ENCODE measurements at regions not wholly inside any gene's neighbourhood (a gene's known extent, or its start where the extent isn't known, plus 50 kb on each side); places are given as distances from the start of the nearest gene placed in this dataset.

DNA sequence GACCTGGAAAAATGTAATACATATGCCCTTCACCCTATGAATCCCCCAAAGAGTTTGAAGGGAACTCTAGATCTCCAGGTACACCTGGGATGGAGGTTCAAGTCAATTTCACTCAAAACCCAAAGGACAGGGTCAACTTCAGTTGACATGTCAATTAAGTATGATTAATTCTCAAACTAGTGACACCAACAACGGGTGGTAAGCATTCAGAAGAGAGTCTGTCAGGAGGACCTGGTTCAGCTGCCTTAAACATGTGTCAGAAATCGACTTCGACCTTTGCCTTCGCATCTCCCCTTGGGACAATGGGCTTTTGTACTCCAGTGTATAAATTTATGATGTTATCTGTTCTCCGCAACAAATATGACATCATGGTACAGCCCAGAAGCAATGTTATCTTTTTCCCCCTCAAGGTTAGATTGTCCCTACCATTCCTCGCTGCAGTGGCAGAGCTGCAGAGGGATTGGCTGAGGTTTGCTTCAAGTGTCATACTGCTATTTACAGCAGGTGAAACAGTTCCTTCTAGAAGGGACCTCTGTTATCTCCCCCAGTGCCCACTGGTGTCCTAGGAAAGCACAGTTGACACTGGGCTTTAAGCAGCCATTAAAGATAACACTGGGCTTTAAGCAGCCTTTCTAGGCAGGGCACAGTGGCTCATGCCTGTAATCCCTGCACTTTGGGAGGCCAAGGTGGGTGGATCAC lies 94.7 kb upstream of the SNX9 start:
- ChIA-PET POLR2A (no interaction called here), CTCF (no interaction called here), RAD21 (ENCODE audit: low non-redundant PET in 1 of 2, low total read pairs in 2 of 2, uncharacterized antibody in 2 of 2, unreplicated experiment in 2 of 2) (no interaction called here)
- DNase-seq (ENCODE audit: low read depth, low spot score) (no peak), ATAC-seq (no peak)
- no peak overlapping the region for H3K27ac ChIP-seq (ENCODE audit: low read depth, low read length)
- H4K20me1 ChIP-seq (ENCODE audit: insufficient read depth), result no peaks in the 10 kb centered on the region
- H3K79me2 ChIP-seq (ENCODE audit: insufficient read depth, low read length), result no peaks in the 10 kb centered on the region
- TF ChIP-seq RAD21 (IDR thresholded peaks at IDR 0.05; ENCODE audit: low read depth) (no peak), SIN3A (IDR thresholded peaks at IDR 0.05; ENCODE audit: low read depth) (no peak), ZFX (IDR thresholded peaks at IDR 0.05) (no peak), SRF (IDR thresholded peaks at IDR 0.05; ENCODE audit: low read depth) (no peak), CEBPB (IDR thresholded peaks at IDR 0.05; ENCODE audit: low read depth) (no peak), EZH2 (IDR thresholded peaks at IDR 0.05) (no peak), ZBTB33 (IDR thresholded peaks at IDR 0.05; ENCODE audit: extremely low read depth, insufficient replicate concordance, low read length) (no peak), ZNF274 (IDR thresholded peaks at IDR 0.05; ENCODE audit: low read depth, low read length) (no peak), EZH2phosphoT487 (IDR thresholded peaks at IDR 0.05; ENCODE audit: borderline replicate concordance) (no peak), JUND (IDR thresholded peaks at IDR 0.05) (no peak), YY1 (IDR thresholded peaks at IDR 0.05; ENCODE audit: extremely low read depth, insufficient replicate concordance, low read depth, low read length) (no peak), ELF1 (IDR thresholded peaks at IDR 0.05; ENCODE audit: borderline replicate concordance, low read depth) (no peak), FOSL1 (IDR thresholded peaks at IDR 0.05; ENCODE audit: low read depth) (no peak)
- TF ChIP-seq, protein P1, sequence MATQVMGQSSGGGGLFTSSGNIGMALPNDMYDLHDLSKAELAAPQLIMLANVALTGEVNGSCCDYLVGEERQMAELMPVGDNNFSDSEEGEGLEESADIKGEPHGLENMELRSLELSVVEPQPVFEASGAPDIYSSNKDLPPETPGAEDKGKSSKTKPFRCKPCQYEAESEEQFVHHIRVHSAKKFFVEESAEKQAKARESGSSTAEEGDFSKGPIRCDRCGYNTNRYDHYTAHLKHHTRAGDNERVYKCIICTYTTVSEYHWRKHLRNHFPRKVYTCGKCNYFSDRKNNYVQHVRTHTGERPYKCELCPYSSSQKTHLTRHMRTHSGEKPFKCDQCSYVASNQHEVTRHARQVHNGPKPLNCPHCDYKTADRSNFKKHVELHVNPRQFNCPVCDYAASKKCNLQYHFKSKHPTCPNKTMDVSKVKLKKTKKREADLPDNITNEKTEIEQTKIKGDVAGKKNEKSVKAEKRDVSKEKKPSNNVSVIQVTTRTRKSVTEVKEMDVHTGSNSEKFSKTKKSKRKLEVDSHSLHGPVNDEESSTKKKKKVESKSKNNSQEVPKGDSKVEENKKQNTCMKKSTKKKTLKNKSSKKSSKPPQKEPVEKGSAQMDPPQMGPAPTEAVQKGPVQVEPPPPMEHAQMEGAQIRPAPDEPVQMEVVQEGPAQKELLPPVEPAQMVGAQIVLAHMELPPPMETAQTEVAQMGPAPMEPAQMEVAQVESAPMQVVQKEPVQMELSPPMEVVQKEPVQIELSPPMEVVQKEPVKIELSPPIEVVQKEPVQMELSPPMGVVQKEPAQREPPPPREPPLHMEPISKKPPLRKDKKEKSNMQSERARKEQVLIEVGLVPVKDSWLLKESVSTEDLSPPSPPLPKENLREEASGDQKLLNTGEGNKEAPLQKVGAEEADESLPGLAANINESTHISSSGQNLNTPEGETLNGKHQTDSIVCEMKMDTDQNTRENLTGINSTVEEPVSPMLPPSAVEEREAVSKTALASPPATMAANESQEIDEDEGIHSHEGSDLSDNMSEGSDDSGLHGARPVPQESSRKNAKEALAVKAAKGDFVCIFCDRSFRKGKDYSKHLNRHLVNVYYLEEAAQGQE (IDR thresholded peaks at IDR 0.05; ENCODE audit: low read depth), result no peak
- TF ChIP-seq, protein P2, sequence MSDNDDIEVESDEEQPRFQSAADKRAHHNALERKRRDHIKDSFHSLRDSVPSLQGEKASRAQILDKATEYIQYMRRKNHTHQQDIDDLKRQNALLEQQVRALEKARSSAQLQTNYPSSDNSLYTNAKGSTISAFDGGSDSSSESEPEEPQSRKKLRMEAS (IDR thresholded peaks at IDR 0.05), result no peak
- H3K9ac ChIP-seq (ENCODE audit: low read length), result no peak overlapping the region
- intact Hi-C loops (cut with micrococcal nuclease), result no loop called here
- H3K4me3 ChIP-seq (replicated peaks in 1 of 2; ENCODE audit: low read depth in 1 of 2, low read length in 2 of 2), result no peak overlapping the region
- no peak overlapping the region for H3K4me2 ChIP-seq (ENCODE audit: low read length)
- no peak overlapping the region for H2AFZ ChIP-seq (ENCODE audit: low read depth, low read length, poor library complexity, severe bottlenecking)
- H3K36me3 ChIP-seq (ENCODE audit: control insufficient read depth in 1 of 2, insufficient read depth in 2 of 2, low read length in 2 of 2), result no peaks in the 10 kb centered on the region
- H3K27me3 ChIP-seq (ENCODE audit: insufficient read depth, low read length), result no peaks in the 10 kb centered on the region
- no peaks in the 10 kb centered on the region for H3K4me1 ChIP-seq (ENCODE audit: control insufficient read depth in 1 of 2, insufficient read depth in 2 of 2, low read length in 2 of 2)
- no TSS peak for BruUV-seq (replicated peaks)
- H3K9me3 ChIP-seq (ENCODE audit: control insufficient read depth in 1 of 2, insufficient read depth in 1 of 2, low read depth in 1 of 2, low read length in 2 of 2), result no peaks in the 10 kb centered on the region
- no peaks in the 10 kb centered on the region for H3K9me2 ChIP-seq (ENCODE audit: insufficient read depth)

Measured in HCT116 (cell line).